SK-N-MC (cell line): ENCODE measurements at regions not wholly inside any gene's neighbourhood (a gene's known extent, or its start where the extent isn't known, plus 50 kb on each side); places are given as distances from the start of the nearest gene placed in this dataset.

Source experiments
- DNase-seq: peaks from one replicate; pipeline ENCODE4 v3.0.0-alpha.2; 2011; ENCODE audit warnings: low read depth, low spot score
- H3K27ac ChIP-seq: fragments of 200-600 bp; sonication (generic); 2 replicates; pipeline ENCODE4 v1.5.1; 2016; ENCODE audit warnings: mixed run types
- H3K36me3 ChIP-seq: fragments of 200-600 bp; sonication (generic); 2 replicates; pipeline ENCODE4 v1.6.1; 2017; ENCODE audit warnings: antibody characterized with exemption, low read length, mixed read lengths; ENCODE audit not compliant: insufficient read depth
- H3K4me3 ChIP-seq: fragments of 200-600 bp; sonication (generic); 2 replicates; pipeline ENCODE4 v1.5.1; 2016
- H3K9ac ChIP-seq: fragments of 200-600 bp; sonication (generic); 2 replicates; pipeline ENCODE4 v1.8.0; 2017; ENCODE audit warnings: mixed run types, mixed read lengths; ENCODE audit not compliant: insufficient read length
- H3K9me3 ChIP-seq: fragments of 200-600 bp; sonication (generic); 2 replicates; pipeline ENCODE4 v1.6.1; 2017; ENCODE audit warnings: low read depth, mild to moderate bottlenecking, antibody characterized with exemption, low read length, moderate library complexity, mixed read lengths
- EZH2 ChIP-seq: fragments of 200-600 bp; sonication (generic); IDR thresholded peaks from one replicate; pipeline ENCODE4 v1.6.1; 2017; ENCODE audit warnings: antibody characterized with exemption
- FOXP2 ChIP-seq: optimal IDR thresholded peaks from 2 replicates; pipeline ENCODE3; 2011; ENCODE audit warnings: mild to moderate bottlenecking, moderate library complexity; ENCODE audit not compliant: insufficient read depth; ENCODE audit errors: extremely low read length, control extremely low read depth
- POLR2AphosphoS5 ChIP-seq: IDR thresholded peaks from 2 replicates; pipeline ENCODE4 v1.6.1; 2012; ENCODE audit warnings: mild to moderate bottlenecking, low read depth, low read length, borderline replicate concordance

DNA sequence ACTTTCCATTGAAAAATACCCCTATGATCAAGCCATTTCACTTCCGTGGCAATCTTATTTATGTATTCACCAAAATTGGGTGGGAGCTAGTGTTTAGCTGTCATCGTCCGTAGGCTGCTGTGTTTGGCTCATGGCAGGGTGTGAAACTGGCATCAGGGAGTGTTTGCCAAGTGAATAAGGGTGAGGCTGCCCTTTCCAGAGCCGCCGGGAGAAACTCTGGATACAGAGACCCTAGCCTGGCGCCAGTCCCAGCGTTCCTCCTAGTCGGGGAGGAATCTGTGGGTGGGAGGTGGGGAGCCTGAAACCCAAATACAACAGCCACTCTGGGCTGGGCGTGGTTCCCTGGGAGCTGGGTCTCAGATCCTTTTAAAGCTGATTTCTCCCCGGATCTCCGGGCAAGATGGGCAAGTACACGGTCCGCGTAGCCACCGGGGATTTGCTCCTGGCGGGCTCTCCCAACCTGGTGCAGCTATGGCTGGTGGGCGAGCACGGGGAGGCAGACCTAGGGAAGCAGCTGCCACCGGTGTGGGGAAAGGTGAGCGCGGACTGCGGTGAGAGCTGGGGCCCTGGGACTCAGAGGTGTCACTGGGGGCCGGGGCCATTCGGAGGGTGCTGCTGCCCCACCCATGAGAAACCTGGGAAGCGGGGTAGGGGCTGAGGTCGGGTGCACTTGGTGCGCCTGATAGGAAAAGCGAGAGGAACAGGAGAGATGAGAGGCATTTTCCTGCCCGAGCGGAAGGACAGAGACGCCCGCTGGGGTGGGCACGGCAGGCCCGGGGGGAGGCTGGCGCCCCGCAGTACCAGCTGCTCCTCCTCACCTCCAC is 62.1 kb upstream of the TEKT1 start:
- Histone ChIP-seq H3K36me3 (no peaks in the 10 kb centered on the region), H3K9ac (no peak overlapping the region), H3K9me3 (no peaks in the 10 kb centered on the region), H3K4me3 (no peak overlapping the region), H3K27ac (no peak overlapping the region)
- DNase-seq, result no peak
- TF ChIP-seq FOXP2, result no peak
- no peak for TF ChIP-seq EZH2
- TF ChIP-seq POLR2AphosphoS5, result no peak

- no peak overlapping the region for H3K27ac ChIP-seq
- no peaks in the 10 kb centered on the region for H3K36me3 ChIP-seq
- no peak for TF ChIP-seq FOXP2
- no peak for TF ChIP-seq POLR2AphosphoS5
- no peak for TF ChIP-seq EZH2
- no peak for DNase-seq
- H3K9ac ChIP-seq, result no peak overlapping the region
- no peaks in the 10 kb centered on the region for H3K9me3 ChIP-seq
- H3K4me3 ChIP-seq, result no peak overlapping the region
Observed at GRCh38 chr17:6894206-6894528, 62.6 kb upstream of the TEKT1 start.

GRCh38 chr17:6901086-6901485 is 69.6 kb upstream of the TEKT1 start:
- Histone ChIP-seq H3K9me3 (no peaks in the 10 kb centered on the region), H3K36me3 (no peaks in the 10 kb centered on the region), H3K4me3 (no peak overlapping the region), H3K9ac (no peak overlapping the region), H3K27ac (no peak overlapping the region)
- DNase-seq, result no peak
- no peak for TF ChIP-seq POLR2AphosphoS5

GRCh38 chr17:6903326-6903900 is 71.9 kb upstream of the TEKT1 start:
- no peaks in the 10 kb centered on the region for H3K9me3 ChIP-seq
- TF ChIP-seq FOXP2 (no peak), POLR2AphosphoS5 (no peak), EZH2 (no peak)

GRCh38 chr17:6908807-6909206 is 77.3 kb upstream of the TEKT1 start:
- no peak overlapping the region for H3K27ac ChIP-seq
- H3K9ac ChIP-seq, result no peak overlapping the region
- DNase-seq, result no peak
- H3K4me3 ChIP-seq, result no peak overlapping the region
- no peaks in the 10 kb centered on the region for H3K9me3 ChIP-seq
- H3K36me3 ChIP-seq, result no peaks in the 10 kb centered on the region
- no peak for TF ChIP-seq POLR2AphosphoS5
- no peak for TF ChIP-seq EZH2
- no peak for TF ChIP-seq FOXP2

More at GRCh38 chr17:6903326-6903900, 71.9 kb upstream of the TEKT1 start:
- no peak overlapping the region for H3K9ac ChIP-seq
- H3K4me3 ChIP-seq, result no peak overlapping the region
- no peak for DNase-seq
- H3K36me3 ChIP-seq, result no peaks in the 10 kb centered on the region
- H3K27ac ChIP-seq, result no peak overlapping the region

GRCh38 chr17:6910987-6911603 is 79.6 kb upstream of the TEKT1 start:
- no peak overlapping the region for H3K27ac ChIP-seq
- no peak overlapping the region for H3K4me3 ChIP-seq
- no peaks in the 10 kb centered on the region for H3K9me3 ChIP-seq
- no peak overlapping the region for H3K9ac ChIP-seq
- no peaks in the 10 kb centered on the region for H3K36me3 ChIP-seq
- no peak for DNase-seq
- no peak for TF ChIP-seq POLR2AphosphoS5
- no peak for TF ChIP-seq EZH2
- no peak for TF ChIP-seq FOXP2

DNA sequence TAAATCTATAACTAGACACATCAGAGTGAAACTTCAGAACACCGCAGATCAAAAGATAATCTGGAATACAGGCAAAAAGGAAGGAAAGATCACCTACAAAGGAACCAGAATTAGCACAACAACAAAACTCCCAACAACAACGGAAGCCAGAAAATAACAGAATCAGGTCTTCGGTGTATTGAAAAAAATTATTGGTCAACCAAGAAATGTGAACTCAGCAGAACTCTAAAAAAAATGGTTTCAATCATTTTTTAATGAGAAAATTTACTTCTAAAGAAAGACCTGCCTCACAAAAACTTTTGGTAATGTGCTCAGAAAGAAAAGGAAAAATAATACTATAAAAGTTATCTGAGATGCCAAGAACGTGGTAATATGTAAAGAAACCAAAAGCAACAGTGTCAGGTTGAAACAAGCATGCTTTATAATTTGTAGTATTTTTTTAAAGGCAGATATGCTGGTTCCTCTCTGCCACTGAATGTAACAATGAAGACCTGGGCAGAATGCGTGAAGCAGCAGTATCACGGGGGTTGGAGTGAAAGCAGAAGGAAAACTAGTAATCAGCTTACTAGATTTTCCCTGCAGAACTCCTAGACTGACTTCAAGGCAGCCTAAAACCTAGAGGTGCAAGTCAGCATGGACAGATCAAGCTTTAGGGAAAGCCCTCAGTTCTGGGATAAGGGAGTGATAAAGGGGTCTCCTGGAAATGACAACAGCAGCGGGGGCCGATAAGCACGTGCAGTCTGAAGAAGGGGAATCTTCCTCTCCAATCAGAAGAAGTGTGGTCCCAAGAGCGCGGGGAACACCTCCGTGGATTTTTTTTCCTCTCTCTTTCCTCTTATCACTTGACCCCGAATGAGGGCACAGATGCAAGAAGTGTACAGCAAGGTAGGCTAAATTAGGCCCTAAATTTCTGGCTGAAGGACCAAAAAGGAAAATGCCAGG is 80.9 kb upstream of the TEKT1 start:
- Histone ChIP-seq H3K4me3 (no peak overlapping the region), H3K9ac (no peak overlapping the region), H3K27ac (no peak overlapping the region), H3K9me3 (no peaks in the 10 kb centered on the region), H3K36me3 (no peaks in the 10 kb centered on the region)
- no peak for DNase-seq
- TF ChIP-seq EZH2 (no peak), FOXP2 (no peak), POLR2AphosphoS5 (no peak)

DNA sequence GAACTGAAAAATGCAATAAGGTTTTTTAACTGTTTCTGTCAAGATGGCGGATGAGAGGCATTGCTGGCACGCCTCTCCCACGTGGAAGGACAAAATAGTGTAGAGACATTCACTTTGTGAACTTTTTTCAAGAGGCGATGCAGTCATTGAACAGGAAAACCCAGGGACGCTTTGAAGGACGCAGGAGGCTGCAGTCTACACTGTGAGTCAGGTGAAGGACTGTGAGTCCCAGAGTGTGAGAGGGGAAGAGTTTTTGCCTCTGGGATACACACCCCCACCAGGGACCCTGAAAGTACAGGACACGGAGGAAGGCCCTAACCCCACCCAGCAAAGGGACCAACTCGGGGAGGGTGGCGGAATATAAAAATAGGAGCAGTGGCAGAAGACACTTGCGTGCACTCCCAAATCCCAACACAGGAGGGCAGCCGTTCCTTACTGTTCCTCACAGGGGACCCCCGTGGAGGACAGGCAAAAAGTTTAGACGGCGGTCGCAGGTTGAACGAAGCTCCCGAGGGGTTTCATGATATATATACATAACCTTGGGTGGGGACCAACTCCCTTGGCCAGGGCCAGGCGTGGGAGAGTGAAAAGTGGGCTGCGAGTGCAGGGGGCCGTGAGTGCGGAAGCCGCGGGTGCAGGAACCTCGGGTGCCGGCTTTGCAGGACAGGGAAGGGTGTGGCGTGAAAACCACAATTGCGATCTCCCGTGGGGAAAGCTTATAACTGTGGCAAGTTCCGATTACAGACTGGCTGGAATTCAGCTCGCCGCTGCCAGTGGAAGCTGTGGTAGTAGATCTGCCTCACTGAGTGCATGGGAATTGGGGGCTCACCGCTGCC is 82.0 kb upstream of the ALOX12 start:
- TF ChIP-seq FOXP2 (no peak), POLR2AphosphoS5 (no peak), EZH2 (no peak)
- Histone ChIP-seq H3K4me3 (peak overlapping the region; percentile 75), H3K9ac (peak overlapping the region; percentile 9), H3K9me3 (no peaks in the 10 kb centered on the region), H3K27ac (no peak overlapping the region), H3K36me3 (no peaks in the 10 kb centered on the region)
- no peak for DNase-seq
